CD4-positive, CD25-positive, alpha-beta regulatory T cell (primary cell): ENCODE measurements at regions not wholly inside any gene's neighbourhood (a gene's known extent, or its start where the extent isn't known, plus 50 kb on each side); places are given as distances from the start of the nearest gene placed in this dataset.

Experiments used
- ATAC-seq, 2 donors: fragments of 150-1000 bp; cut with Tn5 transposase; one replicate each; pipeline ENCODE4 v1.10.0; 2021; ENCODE audit warnings: low read depth in 2 of 2, moderate number of reproducible peaks in 2 of 2, moderate library complexity in 1 of 2
- DNase-seq, 3 donors: peaks; one replicate each; pipeline versions ENCODE4 v3.0.0 to v3.0.0-alpha.2; 2012 to 2022; ENCODE audit warnings: mixed read lengths in 1 of 3
- H3K27ac ChIP-seq: one replicate; pipeline ENCODE4 v1.7.0; 2013; ENCODE audit warnings: mild to moderate bottlenecking, low read length; ENCODE audit not compliant: insufficient read depth, poor library complexity, severe bottlenecking
- H3K27me3 ChIP-seq: one replicate; pipeline ENCODE4 v1.7.0; 2013; ENCODE audit warnings: low read length; ENCODE audit not compliant: control insufficient read depth, insufficient read depth
- H3K36me3 ChIP-seq: one replicate; pipeline ENCODE4 v1.7.0; 2013; ENCODE audit warnings: mild to moderate bottlenecking, low read length, moderate library complexity; ENCODE audit not compliant: control insufficient read depth, insufficient read depth
- H3K4me1 ChIP-seq: 2 replicates; pipeline ENCODE4 v1.7.0; 2013; ENCODE audit warnings: mild to moderate bottlenecking, low read length; ENCODE audit not compliant: insufficient read depth, control insufficient read depth, poor library complexity, severe bottlenecking
- H3K4me3 ChIP-seq: one replicate; pipeline ENCODE4 v1.7.0; 2013; ENCODE audit warnings: low read depth, mild to moderate bottlenecking, low read length, moderate library complexity
- H3K9me3 ChIP-seq, 2 experiments: 1 replicate in 1 of 2; 2 replicates in 1 of 2; pipeline ENCODE4 v1.7.0; 2013; ENCODE audit warnings: low read length in 2 of 2, mild to moderate bottlenecking in 1 of 2, moderate library complexity in 1 of 2; ENCODE audit not compliant: control insufficient read depth in 2 of 2
- H3K27ac Mint-ChIP-seq, 3 donors: one replicate each; pipeline ENCODE4 v1.8.0; 2020 to 2022; ENCODE audit warnings: mild to moderate bottlenecking in 3 of 3, mixed read lengths in 3 of 3, moderate library complexity in 2 of 3
- H3K27me3 Mint-ChIP-seq: one replicate; pipeline ENCODE4 v1.8.0; 2022; ENCODE audit warnings: mild to moderate bottlenecking, mixed read lengths
- H3K36me3 Mint-ChIP-seq: one replicate; pipeline ENCODE4 v1.8.0; 2020; ENCODE audit warnings: mixed read lengths
- H3K4me1 Mint-ChIP-seq, 4 donors: one replicate each; pipeline ENCODE4 v1.8.0; 2020 to 2022; ENCODE audit warnings: mixed read lengths in 4 of 4, mild to moderate bottlenecking in 1 of 4
- H3K4me3 Mint-ChIP-seq, 4 donors: one replicate each; pipeline ENCODE4 v1.8.0; 2020 to 2022; ENCODE audit warnings: mild to moderate bottlenecking in 4 of 4, mixed read lengths in 4 of 4, moderate library complexity in 3 of 4
- H3K9me3 Mint-ChIP-seq, 7 donors: one replicate each; pipeline ENCODE4 v1.8.0; 2020 to 2022; ENCODE audit warnings: mixed read lengths in 7 of 7, mild to moderate bottlenecking in 3 of 7, moderate library complexity in 2 of 7

DNA sequence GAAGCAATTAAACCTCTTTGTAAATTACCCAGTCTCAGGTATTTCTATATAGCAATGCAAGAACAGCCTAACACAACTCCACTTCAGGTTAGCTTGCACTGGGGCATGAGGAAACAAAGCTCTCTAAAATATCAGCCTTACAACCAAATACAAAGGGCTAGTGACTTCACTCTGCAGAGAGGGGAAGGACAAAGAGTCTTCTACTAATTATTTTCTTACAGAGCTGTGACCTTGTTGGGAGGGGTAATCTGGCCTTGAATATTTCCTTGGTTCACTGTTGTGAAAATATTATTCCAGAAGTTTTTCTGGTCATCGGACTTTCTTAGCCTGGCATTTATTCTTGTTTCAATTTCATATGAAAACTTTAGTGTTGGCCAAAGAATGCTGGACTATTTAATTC is 334.4 kb upstream of the CTNNB1 start:
- Mint-ChIP-seq H3K27ac (no peak overlapping the region), H3K9me3 (peaks cover 0 to 3% (median 0%) of the 10 kb centered on the region in 7 donors), H3K27me3 (peaks cover 4% of the 10 kb centered on the region), H3K36me3 (no peaks in the 10 kb centered on the region), H3K4me3 (no peak overlapping the region), H3K4me1 (no peaks in the 10 kb centered on the region)
- Histone ChIP-seq H3K9me3 (no peaks in the 10 kb centered on the region), H3K27me3 (no peaks in the 10 kb centered on the region), H3K27ac (no peak overlapping the region), H3K36me3 (no peaks in the 10 kb centered on the region), H3K4me3 (no peak overlapping the region), H3K4me1 (no peaks in the 10 kb centered on the region)
- DNase-seq (no peak), ATAC-seq (no peak)

DNA sequence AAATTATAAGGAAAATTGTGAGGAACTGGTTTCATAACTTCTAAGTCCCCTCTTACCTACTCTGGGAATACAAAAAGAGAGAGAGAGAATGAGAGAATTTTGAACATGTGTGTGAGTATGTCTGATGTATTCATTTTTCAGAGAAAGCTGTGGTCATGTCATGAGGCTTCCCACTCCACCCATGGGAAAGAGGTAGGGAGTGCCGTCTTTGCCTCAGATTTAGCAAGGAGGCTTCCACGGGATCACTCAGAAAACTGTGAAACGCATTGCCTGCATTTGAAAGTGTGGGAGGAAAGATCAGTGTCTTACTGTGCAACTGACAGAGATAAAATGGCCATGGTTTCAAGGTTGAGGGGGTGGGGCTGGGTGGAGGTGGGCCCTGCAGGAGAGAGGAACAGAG is 331.5 kb upstream of the CTNNB1 start:
- Mint-ChIP-seq H3K4me3 (no peak overlapping the region), H3K27me3 (peaks cover 4% of the 10 kb centered on the region), H3K9me3 (peaks cover 0 to 3% (median 0%) of the 10 kb centered on the region in 7 donors), H3K4me1 (no peaks in the 10 kb centered on the region), H3K27ac (no peak overlapping the region), H3K36me3 (no peaks in the 10 kb centered on the region)
- DNase-seq = no peak
- no peak overlapping the region for H3K27ac ChIP-seq
- no peaks in the 10 kb centered on the region for H3K36me3 ChIP-seq
- H3K9me3 ChIP-seq = no peaks in the 10 kb centered on the region
- no peaks in the 10 kb centered on the region for H3K4me1 ChIP-seq
- H3K4me3 ChIP-seq = no peak overlapping the region
- ATAC-seq = no peak
- H3K27me3 ChIP-seq = no peaks in the 10 kb centered on the region

DNA sequence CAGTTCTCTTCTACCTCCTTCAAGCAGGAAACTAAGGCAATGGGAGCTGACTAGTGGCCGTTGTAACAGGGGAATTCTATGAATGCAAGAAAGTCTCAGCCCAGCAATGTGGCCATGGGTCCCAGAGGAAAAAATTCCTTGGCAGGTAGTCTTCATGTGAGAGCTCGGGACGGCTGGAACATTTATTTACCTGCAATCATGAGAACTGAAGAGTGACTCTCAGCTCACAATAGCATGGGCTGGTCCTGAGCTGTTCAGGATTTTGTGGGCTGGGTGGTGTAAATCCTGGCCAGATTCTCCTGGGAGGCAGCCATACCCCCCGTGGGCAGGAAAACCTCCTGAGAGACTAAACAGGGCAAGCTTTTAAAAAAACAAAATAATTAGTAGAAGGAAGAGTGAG is 330.3 kb upstream of the CTNNB1 start:
- Histone ChIP-seq H3K4me3 (no peak overlapping the region), H3K36me3 (no peaks in the 10 kb centered on the region), H3K27ac (no peak overlapping the region), H3K27me3 (no peaks in the 10 kb centered on the region), H3K4me1 (no peaks in the 10 kb centered on the region), H3K9me3 (no peaks in the 10 kb centered on the region)
- H3K27ac Mint-ChIP-seq = no peak overlapping the region
- no peaks in the 10 kb centered on the region for H3K36me3 Mint-ChIP-seq
- ATAC-seq = no peak
- no peak for DNase-seq
- no peak overlapping the region for H3K4me3 Mint-ChIP-seq
- H3K4me1 Mint-ChIP-seq = no peaks in the 10 kb centered on the region
- H3K27me3 Mint-ChIP-seq = peaks cover 3% of the 10 kb centered on the region
- peaks cover 0 to 2% (median 0%) of the 10 kb centered on the region in 7 donors for H3K9me3 Mint-ChIP-seq

GRCh38 chr3:40869939-40870338 is 329.4 kb upstream of the CTNNB1 start:
- ATAC-seq = no peak

DNA sequence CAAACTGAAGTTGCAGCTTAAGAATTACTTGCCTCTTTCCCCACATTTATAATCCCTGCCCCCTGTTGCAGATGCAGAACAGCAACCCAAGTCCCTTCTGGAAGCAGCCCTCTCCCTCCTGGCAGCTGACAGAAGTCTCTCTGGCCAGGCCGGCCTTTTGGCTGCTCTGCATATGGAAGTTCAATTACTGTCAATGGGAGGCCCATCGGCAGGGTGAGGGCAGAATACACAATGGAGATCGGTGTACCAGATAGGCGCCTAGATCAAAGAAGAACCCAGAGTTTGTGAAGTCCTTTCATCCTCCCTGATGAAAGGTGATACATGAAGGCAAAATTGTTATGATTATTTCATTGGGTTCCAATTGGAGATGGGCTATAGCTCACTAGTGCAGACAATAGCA is 327.9 kb upstream of the CTNNB1 start:
- Histone ChIP-seq H3K4me1 (no peaks in the 10 kb centered on the region), H3K4me3 (no peak overlapping the region), H3K36me3 (no peaks in the 10 kb centered on the region), H3K9me3 (no peaks in the 10 kb centered on the region), H3K27ac (no peak overlapping the region), H3K27me3 (no peaks in the 10 kb centered on the region)
- Mint-ChIP-seq H3K27ac (no peak overlapping the region), H3K4me3 (no peak overlapping the region), H3K9me3 (peaks cover 0 to under 1% (median 0%) of the 10 kb centered on the region in 7 donors), H3K27me3 (peaks cover 3% of the 10 kb centered on the region), H3K36me3 (no peaks in the 10 kb centered on the region), H3K4me1 (no peaks in the 10 kb centered on the region)
- DNase-seq (no peak), ATAC-seq (no peak)

More at GRCh38 chr3:40869939-40870338, 329.4 kb upstream of the CTNNB1 start:
- Mint-ChIP-seq H3K36me3 (no peaks in the 10 kb centered on the region), H3K4me3 (no peak overlapping the region), H3K9me3 (peaks cover 0 to 2% (median 0%) of the 10 kb centered on the region in 7 donors), H3K27ac (no peak overlapping the region), H3K4me1 (no peaks in the 10 kb centered on the region), H3K27me3 (no peaks in the 10 kb centered on the region)
- Histone ChIP-seq H3K4me3 (no peak overlapping the region), H3K27ac (no peak overlapping the region), H3K4me1 (no peaks in the 10 kb centered on the region), H3K27me3 (no peaks in the 10 kb centered on the region), H3K9me3 (no peaks in the 10 kb centered on the region), H3K36me3 (no peaks in the 10 kb centered on the region)
- no peak for DNase-seq

- H3K27me3 ChIP-seq = no peaks in the 10 kb centered on the region
- Mint-ChIP-seq H3K27me3 (peaks cover 5% of the 10 kb centered on the region), H3K4me3 (no peak overlapping the region), H3K36me3 (no peaks in the 10 kb centered on the region), H3K9me3 (no peaks in the 10 kb centered on the region), H3K27ac (no peak overlapping the region), H3K4me1 (no peaks in the 10 kb centered on the region)
- no peaks in the 10 kb centered on the region for H3K9me3 ChIP-seq
- no peak overlapping the region for H3K27ac ChIP-seq
- no peaks in the 10 kb centered on the region for H3K4me1 ChIP-seq
- ATAC-seq (no peak), DNase-seq (no peak)
- no peak overlapping the region for H3K4me3 ChIP-seq
- no peaks in the 10 kb centered on the region for H3K36me3 ChIP-seq
Observed at GRCh38 chr3:40872258-40872920, 326.9 kb upstream of the CTNNB1 start.

- Mint-ChIP-seq H3K4me3 (no peak overlapping the region), H3K36me3 (no peaks in the 10 kb centered on the region), H3K27ac (no peak overlapping the region), H3K4me1 (no peaks in the 10 kb centered on the region), H3K27me3 (peaks cover 5% of the 10 kb centered on the region), H3K9me3 (no peaks in the 10 kb centered on the region)
- ATAC-seq (no peak), DNase-seq (no peak)
- H3K27ac ChIP-seq = no peak overlapping the region
- no peaks in the 10 kb centered on the region for H3K9me3 ChIP-seq
- H3K4me1 ChIP-seq = no peaks in the 10 kb centered on the region
- no peaks in the 10 kb centered on the region for H3K27me3 ChIP-seq
- H3K36me3 ChIP-seq = no peaks in the 10 kb centered on the region
- no peak overlapping the region for H3K4me3 ChIP-seq
Observed at GRCh38 chr3:40873476-40873875, 325.8 kb upstream of the CTNNB1 start.

DNA sequence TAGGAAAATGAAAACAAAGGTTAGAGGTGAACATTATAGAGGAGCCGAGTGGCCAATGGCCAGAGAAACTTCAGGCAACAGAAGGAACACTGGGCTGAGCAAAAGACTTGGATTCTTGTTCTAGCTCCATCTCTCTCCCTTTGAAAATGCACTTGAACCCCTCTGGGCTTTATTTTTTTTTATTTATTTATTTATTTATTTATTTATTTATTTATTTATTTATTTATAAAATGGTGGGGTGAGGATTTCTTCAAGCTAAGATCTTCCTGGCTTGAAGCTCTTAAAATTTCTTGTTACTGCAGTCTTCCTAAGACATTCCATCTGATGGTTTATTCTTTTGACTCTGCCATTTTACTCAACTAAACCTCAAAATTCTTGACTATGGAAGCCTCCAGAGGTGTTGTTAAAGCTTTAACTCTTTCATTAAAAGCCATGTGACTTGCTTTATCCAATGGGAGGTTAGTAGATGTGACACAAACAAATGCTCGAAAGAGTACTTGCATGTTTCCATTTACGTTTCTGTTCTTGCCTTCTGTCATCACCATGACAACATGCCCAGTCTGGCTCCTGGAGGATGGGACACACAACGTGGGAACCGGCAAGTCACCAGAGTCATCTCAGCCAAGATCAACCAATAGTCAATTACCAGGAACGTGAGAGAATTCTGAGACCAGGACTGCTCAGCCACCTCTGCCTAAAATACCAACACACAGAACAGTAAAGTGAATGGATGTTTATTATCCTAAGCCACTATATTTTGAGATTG is 325.2 kb upstream of the CTNNB1 start:
- no peak overlapping the region for H3K27ac ChIP-seq
- H3K27ac Mint-ChIP-seq = no peak overlapping the region
- H3K9me3 Mint-ChIP-seq = no peaks in the 10 kb centered on the region
- H3K27me3 ChIP-seq = no peaks in the 10 kb centered on the region
- no peaks in the 10 kb centered on the region for H3K4me1 ChIP-seq
- H3K4me3 Mint-ChIP-seq = no peak overlapping the region
- DNase-seq (no peak), ATAC-seq (no peak)
- no peaks in the 10 kb centered on the region for H3K4me1 Mint-ChIP-seq
- H3K4me3 ChIP-seq = no peak overlapping the region
- H3K36me3 Mint-ChIP-seq = no peaks in the 10 kb centered on the region
- no peaks in the 10 kb centered on the region for H3K9me3 ChIP-seq
- H3K36me3 ChIP-seq = no peaks in the 10 kb centered on the region
- H3K27me3 Mint-ChIP-seq = peaks cover 5% of the 10 kb centered on the region
